GM19395 (cell line): ENCODE measurements at regions not wholly inside any gene's neighbourhood (a gene's known extent, or its start where the extent isn't known, plus 50 kb on each side); places are given as distances from the start of the nearest gene placed in this dataset.

Experiments used
- ATAC-seq: cut with Tn5 transposase; IDR thresholded peaks from one replicate; pipeline ENCODE4 v1.9.1; 2021; ENCODE audit warnings: mild to moderate bottlenecking, moderate library complexity; ENCODE audit not compliant: unreplicated experiment

DNA sequence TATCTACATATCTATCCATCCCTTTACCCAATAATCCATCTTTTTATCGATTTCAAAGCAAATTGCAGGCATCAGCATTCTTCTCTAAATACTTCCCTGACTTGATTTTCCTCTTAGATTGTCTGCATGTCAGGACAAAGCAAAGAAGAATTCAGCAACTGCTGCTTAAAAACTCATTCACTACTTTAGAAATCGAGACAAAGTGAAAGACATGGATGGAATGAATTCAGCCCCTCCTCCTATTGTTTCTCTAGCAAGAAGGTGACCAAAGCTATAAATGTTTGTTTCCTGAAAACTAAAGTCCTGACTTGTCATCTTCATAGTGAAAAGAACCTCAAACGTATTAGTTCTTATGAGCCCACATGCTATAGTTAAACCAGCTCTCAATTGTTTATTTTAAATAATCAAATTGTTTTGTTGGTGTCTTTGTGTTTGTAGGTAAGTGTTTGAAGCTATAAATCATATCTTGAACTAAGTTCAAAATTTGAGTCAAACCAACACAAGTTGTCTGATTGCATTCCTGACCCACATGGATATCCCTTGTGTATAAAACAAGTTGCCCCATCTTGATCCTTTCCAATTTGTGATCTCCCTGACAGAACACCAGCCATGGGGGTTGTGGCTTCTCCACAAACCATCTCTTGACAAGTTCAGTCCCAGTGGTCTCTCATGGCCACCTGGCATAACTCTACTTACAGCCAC is 58.6 kb upstream of the ARHGAP5 start:
- ATAC-seq, result no peak

GRCh38 chr14:32019276-32019675 is 57.8 kb upstream of the ARHGAP5 start:
- ATAC-seq, result no peak

- ATAC-seq, result no peak
Measured at GRCh38 chr14:32020882-32021281, 56.2 kb upstream of the ARHGAP5 start.

DNA sequence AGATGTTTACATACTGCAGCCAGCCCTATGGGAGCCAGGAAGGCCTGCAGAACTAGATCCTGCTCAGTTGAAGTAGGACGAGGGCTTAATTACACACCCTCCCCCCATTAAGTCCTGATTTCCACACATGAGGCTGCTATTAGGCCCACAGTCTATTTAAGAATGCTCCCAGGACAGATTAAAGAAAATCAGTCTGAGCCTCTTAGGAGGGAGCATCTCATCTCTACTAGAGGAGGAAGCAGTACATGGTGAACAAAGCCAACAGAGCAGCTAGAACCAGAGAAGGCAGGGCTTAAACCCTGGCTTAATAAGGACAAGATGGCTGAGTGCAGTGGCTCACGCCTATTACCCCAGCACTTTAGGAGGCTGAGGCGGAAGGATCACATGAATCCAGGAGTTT is 55.8 kb upstream of the ARHGAP5 start:
- no peak for ATAC-seq

DNA sequence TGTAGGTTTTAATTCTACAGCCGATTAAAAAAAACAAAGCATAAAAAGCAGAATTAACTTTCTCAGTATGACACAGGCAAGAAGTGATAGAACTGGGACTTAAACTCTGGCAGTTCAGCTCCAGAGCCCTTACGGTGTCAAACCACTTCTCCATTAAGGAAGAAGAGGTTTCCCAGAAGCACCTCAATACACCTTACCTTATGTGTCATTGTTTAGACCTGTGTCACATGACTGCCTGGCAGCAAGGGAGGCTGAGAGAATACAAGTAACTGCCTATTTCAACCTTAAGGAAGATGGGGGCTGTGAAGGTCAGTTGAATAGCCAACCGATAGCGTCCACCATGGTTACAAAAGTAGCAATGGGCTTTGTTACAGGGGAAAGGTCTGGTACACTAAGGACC is 54.6 kb upstream of the ARHGAP5 start:
- ATAC-seq, result no peak

- no peak for ATAC-seq
Measured at GRCh38 chr14:32022938-32023466, 54.1 kb upstream of the ARHGAP5 start.

GRCh38 chr14:32023540-32023939 is 53.6 kb upstream of the ARHGAP5 start:
- ATAC-seq, result no peak

DNA sequence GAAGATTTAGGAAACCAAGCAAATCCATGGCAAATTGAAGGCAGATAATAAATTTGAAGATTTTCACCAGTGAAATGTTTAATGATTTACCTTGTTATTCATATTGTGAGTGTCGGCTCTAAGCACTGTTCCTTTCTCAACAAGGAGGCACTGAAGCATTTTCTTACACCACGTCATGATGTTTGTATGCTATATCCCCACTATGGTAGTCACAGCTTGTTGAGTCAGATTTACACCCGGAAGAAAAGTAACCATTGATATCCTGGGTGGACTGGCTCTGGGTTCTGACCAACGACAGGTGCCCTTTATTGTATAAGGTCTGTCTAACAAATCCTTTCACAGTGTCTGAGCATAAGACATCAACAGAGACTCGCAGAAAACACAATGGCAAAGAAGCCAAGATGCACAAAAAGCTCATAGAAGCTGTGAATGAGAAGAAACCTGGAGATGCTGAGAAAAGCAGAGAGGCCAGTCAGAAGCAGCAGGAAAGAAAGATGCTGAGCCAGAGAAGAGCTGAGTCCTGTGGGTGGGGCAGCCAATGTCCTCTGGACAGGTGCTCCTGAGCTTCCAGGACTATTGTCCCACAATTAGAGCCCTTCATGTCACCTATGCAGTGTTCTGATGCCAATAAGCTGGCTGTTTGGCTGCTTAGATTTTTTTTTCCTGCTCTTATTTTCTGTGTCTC is 49.7 kb upstream of the ARHGAP5 start:
- ATAC-seq, result no peak
